ENCODE measurements at regions not wholly inside any gene's neighbourhood (a gene's known extent, or its start where the extent isn't known, plus 50 kb on each side); places are given as distances from the start of the nearest gene placed in this dataset.
A peak's percentile ranks its signal among the peaks of the same experiment; 100 is the strongest.

- BruUV-seq (replicated peaks) = no TSS peak
- Histone ChIP-seq H3K27ac (ENCODE audit: control insufficient read depth, insufficient read depth) (no peak overlapping the region), H3K36me3 (ENCODE audit: control insufficient read depth in 2 of 2, insufficient read depth in 2 of 2, low read length in 1 of 2) (no peaks in the 10 kb centered on the region), H3K4me2 (ENCODE audit: control insufficient read depth, insufficient read depth) (no peak overlapping the region), H3K27me3 (replicated peaks in 1 of 2; ENCODE audit: control insufficient read depth in 2 of 2, insufficient read depth in 2 of 2, low read length in 1 of 2) (no peaks in the 10 kb centered on the region; a peak in 1 of 4 replicates), H3K9me3 (replicated peaks; ENCODE audit: control insufficient read depth, insufficient read depth, low read length) (no peaks in the 10 kb centered on the region), H3K4me3 (no peak overlapping the region), H3K4me1 (ENCODE audit: control insufficient read depth, insufficient read depth, low read length) (no peaks in the 10 kb centered on the region), H2AFZ (ENCODE audit: control insufficient read depth, low read depth, low read length) (no peak overlapping the region), H4K20me1 (ENCODE audit: control insufficient read depth, insufficient read depth) (no peaks in the 10 kb centered on the region), H3K9ac (ENCODE audit: control insufficient read depth, insufficient read depth, low read length) (no peak overlapping the region), H3K79me2 (ENCODE audit: control insufficient read depth, insufficient read depth, low read length) (no peaks in the 10 kb centered on the region)
- no peak for ATAC-seq
- RAD21 ChIA-PET (ENCODE audit: unreplicated experiment) = interaction anchor here (0.7 kb wide), 1 partner anchor 708 kb away, joined by 3 read pairs; no protein-coding TSS in a partner anchor
- no peak for FAIRE-seq
- no peak for TF ChIP-seq CUX1 (IDR thresholded peaks at IDR 0.05; ENCODE audit: insufficient replicate concordance, low read depth, low read length)
- SMC1A ChIA-PET (ENCODE audit: uncharacterized antibody, unreplicated experiment) = interaction anchor here (0.6 kb wide), 1 partner anchor 519 kb away, joined by 3 read pairs; no protein-coding TSS in a partner anchor
- intact Hi-C loops (cut with micrococcal nuclease; ENCODE audit: unreplicated experiment) = no loop called here
- POLR2A ChIA-PET = no interaction called here
- no peak for DNase-seq (ENCODE audit: low read depth, low spot score)
- CTCF ChIA-PET = interaction anchor here (1.6 kb wide), 1 partner anchor 797 kb away, joined by 3 read pairs; no protein-coding TSS in a partner anchor
- WGBS (ENCODE audit: insufficient coverage, insufficient replicate concordance, low lambda C conversion rate, missing lambda C conversion rate) = 35% methylated on average over 3 of the region's 3 CpGs
- in situ Hi-C loops (cut with MboI) = no loop called here
These were observed 96.3 kb downstream of the C12orf75 start for GRCh38 chr12:105426766-105427165.

GRCh38 chr12:105427883-105428282, 97.4 kb downstream of the C12orf75 start:
- RAD21 ChIA-PET (ENCODE audit: unreplicated experiment) = no interaction called here
- BruUV-seq (replicated peaks) = no TSS peak
- no peak overlapping the region for H3K4me2 ChIP-seq (ENCODE audit: control insufficient read depth, insufficient read depth)
- no peak for DNase-seq (ENCODE audit: low read depth, low spot score)
- no peaks in the 10 kb centered on the region for H4K20me1 ChIP-seq (ENCODE audit: control insufficient read depth, insufficient read depth)
- SMC1A ChIA-PET (ENCODE audit: uncharacterized antibody, unreplicated experiment) = interaction anchor here (1.1 kb wide), 1 partner anchor 722 kb away, joined by 3 read pairs; no protein-coding TSS in a partner anchor
- ATAC-seq = peak; percentile 37; the same call in 2 of the 3 replicates
- POLR2A ChIA-PET = no interaction called here
- no peaks in the 10 kb centered on the region for H3K4me1 ChIP-seq (ENCODE audit: control insufficient read depth, insufficient read depth, low read length)
- no peak overlapping the region for H3K27ac ChIP-seq (ENCODE audit: control insufficient read depth, insufficient read depth)
- intact Hi-C loops (cut with micrococcal nuclease; ENCODE audit: unreplicated experiment) (no loop called here), in situ Hi-C loops (cut with MboI) (no loop called here)
- TF ChIP-seq E2F4 (IDR thresholded peaks at IDR 0.05; ENCODE audit: low read depth, low read length) (no peak), EZH2 (IDR thresholded peaks at IDR 0.05; ENCODE audit: borderline replicate concordance, control insufficient read depth, low read depth, low read length) (no peak), MXI1 (IDR thresholded peaks at IDR 0.05; ENCODE audit: low read depth, low read length) (no peak), IRF5 (IDR thresholded peaks at IDR 0.05; ENCODE audit: borderline replicate concordance) (no peak)
- no peaks in the 10 kb centered on the region for H3K9me3 ChIP-seq (replicated peaks; ENCODE audit: control insufficient read depth, insufficient read depth, low read length)
- no peak overlapping the region for H3K4me3 ChIP-seq
- no peak for FAIRE-seq
- H3K27me3 ChIP-seq (replicated peaks in 1 of 2; ENCODE audit: control insufficient read depth in 2 of 2, insufficient read depth in 2 of 2, low read length in 1 of 2) = no peaks in the 10 kb centered on the region; a peak in 1 of 4 replicates
- no peak overlapping the region for H2AFZ ChIP-seq (ENCODE audit: control insufficient read depth, low read depth, low read length)
- H3K9ac ChIP-seq (ENCODE audit: control insufficient read depth, insufficient read depth, low read length) = no peak overlapping the region
- H3K36me3 ChIP-seq (ENCODE audit: control insufficient read depth in 2 of 2, insufficient read depth in 2 of 2, low read length in 1 of 2) = no peaks in the 10 kb centered on the region
- H3K79me2 ChIP-seq (ENCODE audit: control insufficient read depth, insufficient read depth, low read length) = no peaks in the 10 kb centered on the region
- CTCF ChIA-PET = no interaction called here
